Immature natural killer cell (primary cell): ENCODE measurements at regions not wholly inside any gene's neighbourhood (a gene's known extent, or its start where the extent isn't known, plus 50 kb on each side); places are given as distances from the start of the nearest gene placed in this dataset.

ENCODE experiments used
- DNase-seq, 3 donors: peaks; one replicate each; pipeline ENCODE4 v3.0.0; 2022; ENCODE audit warnings: mixed read lengths in 1 of 3
- H3K27ac Mint-ChIP-seq, 6 donors: one replicate each; pipeline ENCODE4 v1.8.0; 2020; ENCODE audit warnings: mixed read lengths in 6 of 6, mild to moderate bottlenecking in 5 of 6, inconsistent platforms in 4 of 6, moderate library complexity in 3 of 6
- H3K27me3 Mint-ChIP-seq, 3 donors: one replicate each; pipeline ENCODE4 v1.8.0; 2020 to 2021; ENCODE audit warnings: low read depth in 3 of 3, mild to moderate bottlenecking in 3 of 3, mixed read lengths in 3 of 3, moderate library complexity in 3 of 3, inconsistent platforms in 1 of 3
- H3K36me3 Mint-ChIP-seq, 3 donors: one replicate each; pipeline ENCODE4 v1.8.0; 2020; ENCODE audit warnings: mixed read lengths in 3 of 3, inconsistent platforms in 2 of 3, mild to moderate bottlenecking in 2 of 3
- H3K4me1 Mint-ChIP-seq, 2 donors: one replicate each; pipeline ENCODE4 v1.8.0; 2020; ENCODE audit warnings: inconsistent platforms in 2 of 2, mild to moderate bottlenecking in 2 of 2, mixed read lengths in 2 of 2, moderate library complexity in 1 of 2
- H3K4me3 Mint-ChIP-seq, 5 donors: one replicate each; pipeline ENCODE4 v1.8.0; 2020; ENCODE audit warnings: mild to moderate bottlenecking in 5 of 5, mixed read lengths in 5 of 5, inconsistent platforms in 3 of 5, moderate library complexity in 3 of 5
- H3K9me3 Mint-ChIP-seq, 6 donors: one replicate each; pipeline ENCODE4 v1.8.0; 2020; ENCODE audit warnings: mild to moderate bottlenecking in 6 of 6, mixed read lengths in 6 of 6, inconsistent platforms in 4 of 6, moderate library complexity in 3 of 6

GRCh38 chr21:28834335-28835238, 158.1 kb downstream of the LTN1 start:
- DNase-seq = no peak
- H3K4me3 Mint-ChIP-seq = peak overlapping the region; percentile 90 to 97 (median 95)
- H3K9me3 Mint-ChIP-seq = no peaks in the 10 kb centered on the region
- H3K27ac Mint-ChIP-seq = peak overlapping the region; percentile 91 to 99 (median 94)
- peaks cover 2 to 6% (median 3%) of the 10 kb centered on the region in 3 donors for H3K27me3 Mint-ChIP-seq
- peaks cover 84 to 91% of the 10 kb centered on the region in 2 donors for H3K4me1 Mint-ChIP-seq
- peaks cover 3 to 4% (median 3%) of the 10 kb centered on the region in 3 donors for H3K36me3 Mint-ChIP-seq

DNA sequence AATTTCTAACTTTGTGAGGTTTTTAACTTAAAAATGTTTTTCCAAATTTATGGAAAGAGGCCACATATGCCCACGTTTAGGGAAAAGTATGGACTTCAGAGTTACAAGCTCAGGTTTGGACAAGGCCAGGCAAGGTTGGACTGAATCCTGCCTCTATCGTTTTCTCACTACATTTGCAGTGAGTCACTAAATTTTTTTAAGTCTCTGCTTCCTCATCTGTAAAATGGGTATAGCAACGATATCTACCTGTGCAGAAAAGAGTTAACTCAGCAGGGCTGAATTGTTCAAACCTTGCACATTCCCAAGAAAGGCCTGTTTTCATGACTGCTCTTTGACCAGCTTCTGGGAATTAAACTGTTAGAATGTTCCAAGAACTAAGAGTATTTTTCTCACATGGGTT, 159.1 kb downstream of the LTN1 start:
- Mint-ChIP-seq H3K4me3 (peak overlapping the region; percentile 87 to 97 (median 93)), H3K36me3 (peaks cover 3 to 4% (median 3%) of the 10 kb centered on the region in 3 donors), H3K27ac (peak overlapping the region; percentile 88 to 97 (median 93))

DNA sequence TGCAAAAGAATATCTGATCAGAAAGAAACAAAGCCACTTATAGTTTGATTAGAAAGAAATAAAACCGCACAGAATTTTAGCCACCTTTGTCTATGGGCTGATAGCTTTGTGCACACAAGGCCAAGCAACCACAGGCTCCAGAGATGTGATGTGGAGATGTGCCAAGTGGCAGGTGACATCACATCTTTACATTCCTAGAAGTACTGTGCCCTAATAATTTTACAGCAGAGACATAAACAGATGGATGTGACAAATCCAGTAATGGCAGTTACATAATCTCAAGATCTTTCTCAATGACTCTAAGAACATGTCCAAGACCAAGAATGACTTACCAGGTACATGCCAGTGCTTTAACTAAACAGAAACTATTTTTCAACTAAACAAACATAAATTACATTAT, 159.5 kb downstream of the LTN1 start:
- no peaks in the 10 kb centered on the region for H3K9me3 Mint-ChIP-seq
- peaks cover 89 to 97% of the 10 kb centered on the region in 2 donors for H3K4me1 Mint-ChIP-seq
- H3K27me3 Mint-ChIP-seq = peaks cover 2 to 6% (median 3%) of the 10 kb centered on the region in 3 donors
- H3K4me3 Mint-ChIP-seq = peak overlapping the region; percentile 67 to 95 (median 83)
- H3K36me3 Mint-ChIP-seq = peaks cover 3 to 4% (median 3%) of the 10 kb centered on the region in 3 donors
- peak overlapping the region; percentile 88 to 97 (median 92) for H3K27ac Mint-ChIP-seq
- DNase-seq = no peak

More for the DNA sequence above, 159.1 kb downstream of the LTN1 start:
- Mint-ChIP-seq H3K27me3 (peaks cover 2 to 6% (median 3%) of the 10 kb centered on the region in 3 donors), H3K4me1 (peaks cover 85 to 95% of the 10 kb centered on the region in 2 donors), H3K9me3 (no peaks in the 10 kb centered on the region)
- no peak for DNase-seq

GRCh38 chr21:28832715-28833061, 160.0 kb downstream of the LTN1 start:
- Mint-ChIP-seq H3K27me3 (peaks cover 2 to 6% (median 3%) of the 10 kb centered on the region in 3 donors), H3K27ac (peak overlapping the region; percentile 88 to 97 (median 92)), H3K4me3 (peak overlapping the region; percentile 67 to 95 (median 83)), H3K4me1 (peaks cover 90 to 97% of the 10 kb centered on the region in 2 donors), H3K9me3 (no peaks in the 10 kb centered on the region), H3K36me3 (peaks cover 3 to 4% (median 3%) of the 10 kb centered on the region in 3 donors)
- DNase-seq = no peak

- DNase-seq = peak; percentile 53 to 59 (median 57)
- Mint-ChIP-seq H3K4me3 (peak overlapping the region; percentile 67 to 95 (median 83)), H3K27ac (peak overlapping the region; percentile 88 to 97 (median 92))
Observed at GRCh38 chr21:28832013-28832714, 160.5 kb downstream of the LTN1 start.

DNA sequence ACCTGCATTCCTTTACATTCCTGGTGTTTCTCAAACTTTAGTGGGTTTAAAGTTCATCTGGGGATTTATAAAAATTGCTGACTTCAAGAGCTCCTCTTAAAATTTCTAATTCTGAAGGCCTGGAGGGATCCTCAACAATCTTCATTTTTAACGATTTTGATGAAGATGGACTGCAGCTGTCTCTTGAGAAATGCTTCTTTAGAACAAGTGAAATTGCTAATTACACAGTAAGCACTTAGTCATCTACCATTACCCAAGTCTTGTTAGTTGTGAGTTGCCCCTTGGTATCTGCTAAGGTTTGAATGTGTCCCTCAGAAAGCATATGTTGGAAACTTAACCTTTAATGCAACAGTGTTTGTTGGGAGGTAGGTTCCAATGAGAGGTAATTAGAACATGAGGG, 163.7 kb downstream of the LTN1 start:
- Mint-ChIP-seq H3K27me3 (peaks cover 0 to 1% (median 0%) of the 10 kb centered on the region in 3 donors), H3K4me3 (no peak overlapping the region), H3K27ac (peak overlapping the region in 1 of 6 donors; percentile 42), H3K9me3 (no peaks in the 10 kb centered on the region), H3K4me1 (peaks cover 88 to 97% of the 10 kb centered on the region in 2 donors), H3K36me3 (peaks cover 0 to 3% (median 3%) of the 10 kb centered on the region in 3 donors)
- no peak for DNase-seq

More at GRCh38 chr21:28832013-28832714, 160.5 kb downstream of the LTN1 start:
- Mint-ChIP-seq H3K36me3 (peaks cover 3 to 4% (median 3%) of the 10 kb centered on the region in 3 donors), H3K4me1 (peaks cover 90 to 97% of the 10 kb centered on the region in 2 donors), H3K27me3 (peaks cover 2 to 6% (median 5%) of the 10 kb centered on the region in 3 donors), H3K9me3 (no peaks in the 10 kb centered on the region)

DNA sequence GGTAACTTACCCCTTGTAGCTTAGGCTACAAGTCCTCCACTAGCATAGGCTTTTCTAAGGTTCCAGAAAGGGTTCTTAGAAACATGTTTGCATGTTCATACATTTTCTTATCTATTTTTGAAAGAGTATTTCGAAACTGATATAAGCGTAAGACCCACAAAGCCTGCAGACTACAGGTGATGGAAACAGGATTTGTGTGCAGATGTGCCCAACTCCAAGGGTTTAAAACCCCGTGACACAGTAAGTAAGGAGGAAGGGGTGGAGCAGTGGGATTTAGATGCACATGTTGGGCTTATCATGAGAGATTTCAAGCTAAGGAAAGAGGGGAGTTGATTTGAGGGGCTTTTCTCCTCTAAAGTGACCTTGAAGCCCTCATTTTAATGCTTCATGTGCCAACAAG, 164.7 kb downstream of the LTN1 start:
- H3K27me3 Mint-ChIP-seq = peaks cover 0 to 1% (median 0%) of the 10 kb centered on the region in 3 donors
- no peak for DNase-seq
- peaks cover 84 to 97% of the 10 kb centered on the region in 2 donors for H3K4me1 Mint-ChIP-seq
- H3K9me3 Mint-ChIP-seq = no peaks in the 10 kb centered on the region
- H3K36me3 Mint-ChIP-seq = peaks cover 0 to 3% (median 3%) of the 10 kb centered on the region in 3 donors
- no peak overlapping the region for H3K4me3 Mint-ChIP-seq
- peak overlapping the region in 2 of 6 donors; percentile 17 to 28 for H3K27ac Mint-ChIP-seq

GRCh38 chr21:28827422-28827821, 165.3 kb downstream of the LTN1 start:
- peak overlapping the region in 1 of 5 donors; percentile 46 for H3K4me3 Mint-ChIP-seq
- H3K4me1 Mint-ChIP-seq = peaks cover 80 to 96% of the 10 kb centered on the region in 2 donors
- no peak for DNase-seq
- no peaks in the 10 kb centered on the region for H3K9me3 Mint-ChIP-seq
- H3K27me3 Mint-ChIP-seq = peaks cover 0 to 1% (median 0%) of the 10 kb centered on the region in 3 donors
- H3K27ac Mint-ChIP-seq = peak overlapping the region in 5 of 6 donors; percentile 22 to 73 (median 67)
- peaks cover 0 to 3% (median 3%) of the 10 kb centered on the region in 3 donors for H3K36me3 Mint-ChIP-seq

DNA sequence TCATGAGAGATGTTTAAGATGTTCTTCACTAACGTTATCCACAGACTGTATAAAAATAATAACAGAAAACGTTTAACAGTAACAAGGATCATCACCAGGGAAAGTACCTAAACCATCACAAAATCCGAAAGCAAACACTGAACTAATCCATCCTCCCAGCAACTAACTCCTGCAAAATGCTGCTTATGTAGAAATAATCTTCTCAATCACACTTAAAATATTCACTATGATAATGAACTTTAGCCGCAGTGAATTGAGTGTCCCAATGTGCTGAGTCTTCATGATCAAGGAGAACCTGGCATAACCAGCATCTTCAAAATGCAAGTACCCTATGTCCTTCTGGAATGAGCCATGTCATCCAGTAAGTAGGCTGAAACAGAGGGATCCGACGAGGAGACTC, 166.1 kb downstream of the LTN1 start:
- Mint-ChIP-seq H3K4me1 (peaks cover 74 to 87% of the 10 kb centered on the region in 2 donors), H3K36me3 (peaks cover under 1 to 3% (median 3%) of the 10 kb centered on the region in 3 donors), H3K27ac (peak overlapping the region in 2 of 6 donors; percentile 7 to 22), H3K4me3 (no peak overlapping the region), H3K9me3 (no peaks in the 10 kb centered on the region), H3K27me3 (peaks cover 0 to 1% (median 0%) of the 10 kb centered on the region in 3 donors)
- DNase-seq = no peak

DNA sequence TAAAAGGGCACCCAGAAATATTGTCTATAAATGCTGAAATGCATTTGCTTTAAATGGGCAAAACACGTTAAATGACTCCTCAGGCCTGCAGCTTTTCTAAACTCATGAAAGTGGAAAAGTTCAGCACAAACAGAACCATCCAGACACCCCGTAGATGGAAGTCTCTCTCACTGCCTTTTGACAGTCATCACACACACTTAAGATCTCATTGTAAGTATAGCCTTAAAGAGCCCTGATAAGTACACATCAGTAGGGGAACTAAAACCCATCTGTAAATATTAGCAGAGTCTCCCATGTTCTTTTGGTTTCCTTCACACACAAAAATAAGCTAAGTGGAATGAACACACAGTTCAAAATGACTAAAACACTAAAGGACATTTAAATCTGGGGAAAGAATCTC, 166.7 kb downstream of the LTN1 start:
- Mint-ChIP-seq H3K27me3 (peaks cover 0 to 1% (median 0%) of the 10 kb centered on the region in 3 donors), H3K9me3 (no peaks in the 10 kb centered on the region), H3K4me1 (peaks cover 72 to 84% of the 10 kb centered on the region in 2 donors), H3K27ac (no peak overlapping the region), H3K36me3 (peaks cover 6 to 9% (median 8%) of the 10 kb centered on the region in 3 donors), H3K4me3 (no peak overlapping the region)
- DNase-seq = no peak

- peak overlapping the region in 1 of 6 donors; percentile 4 for H3K27ac Mint-ChIP-seq
- H3K36me3 Mint-ChIP-seq = peaks cover 15 to 26% (median 25%) of the 10 kb centered on the region in 3 donors
- no peaks in the 10 kb centered on the region for H3K9me3 Mint-ChIP-seq
- no peak for DNase-seq
- H3K4me3 Mint-ChIP-seq = no peak overlapping the region
- H3K4me1 Mint-ChIP-seq = peaks cover 48 to 59% of the 10 kb centered on the region in 2 donors
- peaks cover 0 to 1% (median 0%) of the 10 kb centered on the region in 3 donors for H3K27me3 Mint-ChIP-seq
Observed at GRCh38 chr21:28823429-28823828, 169.2 kb downstream of the LTN1 start.

GRCh38 chr21:28822486-28823335, 170.0 kb downstream of the LTN1 start:
- Mint-ChIP-seq H3K4me1 (peaks cover 42 to 52% of the 10 kb centered on the region in 2 donors), H3K27ac (no peak overlapping the region), H3K9me3 (no peaks in the 10 kb centered on the region), H3K4me3 (no peak overlapping the region), H3K27me3 (peaks cover 0 to 1% (median 0%) of the 10 kb centered on the region in 3 donors), H3K36me3 (peaks cover 19 to 33% (median 32%) of the 10 kb centered on the region in 3 donors)
- no peak for DNase-seq

- H3K27ac Mint-ChIP-seq = no peak overlapping the region
- H3K4me3 Mint-ChIP-seq = no peak overlapping the region
- no peaks in the 10 kb centered on the region for H3K9me3 Mint-ChIP-seq
- H3K4me1 Mint-ChIP-seq = peaks cover 35 to 52% of the 10 kb centered on the region in 2 donors
- DNase-seq = no peak
- peaks cover 24 to 37% (median 35%) of the 10 kb centered on the region in 3 donors for H3K36me3 Mint-ChIP-seq
- H3K27me3 Mint-ChIP-seq = no peaks in the 10 kb centered on the region
Observed at GRCh38 chr21:28822123-28822399, 170.6 kb downstream of the LTN1 start.
